Duodenal mucosa (tissue), 2 donors: ENCODE measurements at regions not wholly inside any gene's neighbourhood (a gene's known extent, or its start where the extent isn't known, plus 50 kb on each side); places are given as distances from the start of the nearest gene placed in this dataset.

ENCODE experiments used
- H3K27ac ChIP-seq: one replicate; pipeline ENCODE4 v1.7.0; 2013; ENCODE audit warnings: low read depth, low read length
- H3K27me3 ChIP-seq, 2 donors: one replicate each; pipeline ENCODE4 v1.7.0; 2013; ENCODE audit warnings: low read length in 2 of 2, control low read depth in 1 of 2; ENCODE audit not compliant: insufficient read depth in 2 of 2, control insufficient read depth in 1 of 2
- H3K36me3 ChIP-seq, 2 donors: one replicate each; pipeline ENCODE4 v1.7.0; 2013; ENCODE audit warnings: low read length in 2 of 2, control low read depth in 1 of 2; ENCODE audit not compliant: insufficient read depth in 2 of 2, control insufficient read depth in 1 of 2
- H3K4me1 ChIP-seq, 2 donors: one replicate each; pipeline ENCODE4 v1.7.0; 2013; ENCODE audit warnings: low read length in 2 of 2, control low read depth in 1 of 2; ENCODE audit not compliant: insufficient read depth in 2 of 2, control insufficient read depth in 1 of 2
- H3K4me3 ChIP-seq, 2 donors: one replicate each; pipeline ENCODE4 v1.7.0; 2013; ENCODE audit warnings: low read length in 2 of 2, low read depth in 1 of 2
- H3K9ac ChIP-seq, 2 donors: one replicate each; pipeline ENCODE4 v1.7.0; 2013; ENCODE audit warnings: low read length in 2 of 2, low read depth in 1 of 2
- H3K9me3 ChIP-seq, 2 donors: one replicate each; pipeline ENCODE4 v1.7.0; 2013; ENCODE audit warnings: low read length in 2 of 2, control low read depth in 1 of 2; ENCODE audit not compliant: control insufficient read depth in 1 of 2

- no peaks in the 10 kb centered on the region for H3K27me3 ChIP-seq
- no peaks in the 10 kb centered on the region for H3K9me3 ChIP-seq
- no peak overlapping the region for H3K4me3 ChIP-seq
- no peak overlapping the region for H3K27ac ChIP-seq
- H3K36me3 ChIP-seq, result no peaks in the 10 kb centered on the region
- no peaks in the 10 kb centered on the region for H3K4me1 ChIP-seq
- H3K9ac ChIP-seq, result no peak overlapping the region
Measured at GRCh38 chr1:164311377-164311776, 247.6 kb upstream of the PBX1 start.

DNA sequence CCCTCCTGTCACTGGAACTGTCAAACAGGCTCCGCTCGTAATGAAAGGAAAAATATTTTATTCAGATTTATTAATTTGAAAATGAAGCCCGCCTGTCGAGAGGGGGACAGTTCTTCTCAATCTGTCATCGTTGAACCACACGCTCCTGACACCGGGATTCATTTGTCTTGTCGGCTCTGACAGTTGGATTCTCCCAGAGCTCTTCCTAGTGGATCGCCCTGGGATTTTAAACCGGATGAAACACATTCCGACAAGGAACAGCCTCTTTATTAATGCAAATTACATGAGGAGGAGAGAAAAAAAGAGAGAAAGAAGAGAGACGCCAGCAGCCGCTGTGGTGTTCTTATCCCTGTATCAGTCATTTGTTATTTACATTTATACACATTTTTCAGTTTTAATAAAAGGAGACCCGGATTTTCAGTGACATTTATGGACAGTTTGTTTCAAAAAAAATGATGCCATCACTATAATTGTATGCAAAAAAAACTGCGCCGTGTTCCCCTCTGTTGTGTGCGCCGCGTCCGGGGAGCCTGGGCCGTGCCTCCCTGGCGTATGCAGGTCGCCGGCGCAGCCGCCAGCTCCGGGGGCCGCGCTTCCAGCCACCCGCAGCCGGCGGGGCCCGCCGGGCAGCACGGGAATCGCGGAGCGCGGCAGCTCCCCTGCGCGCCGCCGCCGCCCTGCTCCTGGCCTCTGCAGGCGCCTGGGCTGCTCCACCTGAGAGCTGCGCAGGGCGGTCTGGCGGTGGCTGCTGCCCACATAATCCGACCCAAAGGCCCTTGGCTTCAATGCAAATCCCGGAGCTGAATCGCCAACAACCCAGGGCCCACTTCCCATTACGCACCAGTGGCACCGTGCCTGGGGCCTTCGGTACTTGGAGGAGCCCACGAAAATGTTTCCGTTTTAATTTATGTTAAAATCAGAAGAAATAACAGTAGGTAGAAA lies 237.9 kb upstream of the PBX1 start:
- Histone ChIP-seq H3K9me3 (no peaks in the 10 kb centered on the region), H3K4me3 (peak overlapping the region; percentile 68), H3K27me3 (peaks cover 0 to 6% of the 10 kb centered on the region in 2 donors), H3K27ac (no peak overlapping the region), H3K36me3 (no peaks in the 10 kb centered on the region), H3K9ac (peak overlapping the region in 1 of 2 donors; percentile 2), H3K4me1 (no peaks in the 10 kb centered on the region)

DNA sequence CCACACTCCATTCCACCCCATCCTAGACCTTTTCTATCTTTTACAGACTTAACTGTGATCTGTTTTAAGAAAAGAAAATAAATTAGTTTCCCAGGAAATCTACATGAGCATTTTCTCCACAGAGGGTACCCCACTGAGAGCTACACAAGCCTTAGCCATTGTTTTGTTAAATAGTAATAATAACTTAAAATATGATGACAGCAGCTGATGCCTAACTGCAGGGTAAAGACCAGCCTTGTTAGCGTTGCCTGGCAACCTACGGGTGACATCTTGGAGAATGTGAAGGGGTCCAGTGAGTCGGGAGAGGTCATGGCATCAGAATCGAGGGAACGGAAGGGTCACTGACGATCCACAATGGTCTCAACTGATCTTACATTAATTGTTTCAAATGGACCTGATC lies 233.2 kb upstream of the PBX1 start:
- H3K4me1 ChIP-seq, result no peaks in the 10 kb centered on the region
- no peak overlapping the region for H3K27ac ChIP-seq
- no peak overlapping the region for H3K4me3 ChIP-seq
- no peak overlapping the region for H3K9ac ChIP-seq
- H3K36me3 ChIP-seq, result no peaks in the 10 kb centered on the region
- peaks cover 0 to 3% of the 10 kb centered on the region in 2 donors for H3K9me3 ChIP-seq
- no peaks in the 10 kb centered on the region for H3K27me3 ChIP-seq

- no peaks in the 10 kb centered on the region for H3K27me3 ChIP-seq
- H3K27ac ChIP-seq, result no peak overlapping the region
- no peak overlapping the region for H3K9ac ChIP-seq
- H3K36me3 ChIP-seq, result no peaks in the 10 kb centered on the region
- H3K4me1 ChIP-seq, result no peaks in the 10 kb centered on the region
- no peaks in the 10 kb centered on the region for H3K9me3 ChIP-seq
- no peak overlapping the region for H3K4me3 ChIP-seq
Measured at GRCh38 chr1:164333387-164333786, 225.6 kb upstream of the PBX1 start.

DNA sequence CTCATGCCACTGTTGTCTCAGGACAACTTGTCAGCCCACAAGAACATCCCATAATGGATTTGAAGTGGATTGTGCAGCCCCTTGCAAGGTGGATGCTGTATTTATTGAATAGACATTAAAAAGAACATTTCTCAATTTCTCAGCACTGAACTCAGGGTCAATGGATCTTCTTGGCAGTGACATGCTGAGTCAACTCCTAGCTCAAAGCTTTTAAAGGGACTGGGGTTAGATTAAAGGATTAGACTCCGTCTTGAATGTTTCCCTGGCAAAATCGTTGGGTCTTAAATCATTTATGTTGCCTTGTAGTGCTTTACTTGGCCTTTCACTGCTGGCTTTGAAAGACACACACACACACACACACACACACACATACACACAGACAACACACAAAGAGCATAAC lies 221.6 kb upstream of the PBX1 start:
- Histone ChIP-seq H3K27ac (no peak overlapping the region), H3K36me3 (no peaks in the 10 kb centered on the region), H3K27me3 (no peaks in the 10 kb centered on the region), H3K9ac (no peak overlapping the region), H3K4me3 (no peak overlapping the region), H3K4me1 (no peaks in the 10 kb centered on the region), H3K9me3 (no peaks in the 10 kb centered on the region)

GRCh38 chr1:164337885-164338284 lies 221.1 kb upstream of the PBX1 start:
- Histone ChIP-seq H3K27me3 (no peaks in the 10 kb centered on the region), H3K36me3 (no peaks in the 10 kb centered on the region), H3K27ac (no peak overlapping the region), H3K4me1 (no peaks in the 10 kb centered on the region), H3K9me3 (no peaks in the 10 kb centered on the region), H3K9ac (no peak overlapping the region), H3K4me3 (no peak overlapping the region)

DNA sequence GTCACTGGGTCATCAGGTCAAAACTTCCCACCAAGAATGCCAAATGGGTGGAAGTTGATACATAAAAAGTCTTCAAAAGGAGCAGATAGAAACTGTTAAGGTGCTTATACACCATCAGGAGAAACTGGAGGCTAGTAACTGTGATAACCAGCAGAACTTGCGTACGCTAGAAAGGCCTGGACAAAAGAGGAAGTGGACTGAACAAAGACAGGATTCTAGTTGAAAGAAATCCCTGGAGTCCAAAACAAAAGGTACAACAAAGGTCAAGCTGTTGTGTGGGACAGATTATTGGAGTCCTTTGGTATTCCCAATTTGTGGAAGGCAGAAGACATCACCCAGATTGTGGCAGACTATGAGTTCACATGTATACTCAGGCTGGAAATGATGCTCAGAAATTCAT lies 215.8 kb upstream of the PBX1 start:
- H3K36me3 ChIP-seq, result no peaks in the 10 kb centered on the region
- H3K27me3 ChIP-seq, result no peaks in the 10 kb centered on the region
- peaks cover 0 to 4% of the 10 kb centered on the region in 2 donors for H3K9me3 ChIP-seq
- H3K9ac ChIP-seq, result no peak overlapping the region
- H3K27ac ChIP-seq, result no peak overlapping the region
- no peak overlapping the region for H3K4me3 ChIP-seq
- H3K4me1 ChIP-seq, result no peaks in the 10 kb centered on the region

- H3K9ac ChIP-seq, result no peak overlapping the region
- no peaks in the 10 kb centered on the region for H3K27me3 ChIP-seq
- H3K9me3 ChIP-seq, result peaks cover 3 to 16% of the 10 kb centered on the region in 2 donors
- H3K27ac ChIP-seq, result no peak overlapping the region
- no peak overlapping the region for H3K4me3 ChIP-seq
- no peaks in the 10 kb centered on the region for H3K4me1 ChIP-seq
- no peaks in the 10 kb centered on the region for H3K36me3 ChIP-seq
Measured at GRCh38 chr1:164347980-164348379, 211.0 kb upstream of the PBX1 start.

- H3K27me3 ChIP-seq, result no peaks in the 10 kb centered on the region
- H3K4me3 ChIP-seq, result no peak overlapping the region
- H3K4me1 ChIP-seq, result no peaks in the 10 kb centered on the region
- no peaks in the 10 kb centered on the region for H3K36me3 ChIP-seq
- no peaks in the 10 kb centered on the region for H3K9me3 ChIP-seq
- no peak overlapping the region for H3K9ac ChIP-seq
- no peak overlapping the region for H3K27ac ChIP-seq
Measured at GRCh38 chr1:164356511-164356910, 202.5 kb upstream of the PBX1 start.

GRCh38 chr1:164360265-164360664 lies 198.7 kb upstream of the PBX1 start:
- Histone ChIP-seq H3K9ac (no peak overlapping the region), H3K27me3 (no peaks in the 10 kb centered on the region), H3K4me1 (no peaks in the 10 kb centered on the region), H3K36me3 (no peaks in the 10 kb centered on the region), H3K9me3 (no peaks in the 10 kb centered on the region), H3K27ac (no peak overlapping the region), H3K4me3 (no peak overlapping the region)
